Liver (tissue), 8 donors: ENCODE measurements at regions not wholly inside any gene's neighbourhood (a gene's known extent, or its start where the extent isn't known, plus 50 kb on each side); places are given as distances from the start of the nearest gene placed in this dataset.

Experiments
- DNase-seq: peaks from one replicate; pipeline ENCODE4 v3.0.0-alpha.2; 2017; ENCODE audit warnings: low spot score
- H3K27ac ChIP-seq, 2 donors: one replicate each; pipeline ENCODE4 v1.7.0; 2013; ENCODE audit warnings: inconsistent platforms in 2 of 2, low read length in 2 of 2, control low read depth in 1 of 2, low read depth in 1 of 2, mild to moderate bottlenecking in 1 of 2
- H3K27me3 ChIP-seq, 4 donors: one replicate each; pipeline versions ENCODE4 v1.6.1 to v1.7.0; 2013; ENCODE audit warnings: low read length in 3 of 4, inconsistent platforms in 1 of 4, mild to moderate bottlenecking in 1 of 4, moderate library complexity in 1 of 4; ENCODE audit not compliant: control insufficient read depth in 4 of 4, insufficient read depth in 4 of 4
- H3K36me3 ChIP-seq, 4 donors: one replicate each; pipeline versions ENCODE4 v1.6.1 to v1.7.0; 2013; ENCODE audit warnings: low read length in 3 of 4, mild to moderate bottlenecking in 3 of 4, low read depth in 1 of 4, moderate library complexity in 1 of 4; ENCODE audit not compliant: control insufficient read depth in 4 of 4, insufficient read depth in 3 of 4
- H3K4me1 ChIP-seq, 4 donors: one replicate each; pipeline versions ENCODE4 v1.6.1 to v1.7.0; 2013; ENCODE audit warnings: low read length in 3 of 4, mild to moderate bottlenecking in 3 of 4, moderate library complexity in 1 of 4; ENCODE audit not compliant: control insufficient read depth in 4 of 4, insufficient read depth in 4 of 4
- H3K4me3 ChIP-seq, 3 donors: one replicate each; pipeline versions ENCODE4 v1.6.1 to v1.7.0; 2013; ENCODE audit warnings: low read length in 3 of 3, control low read depth in 1 of 3, low read depth in 1 of 3, mild to moderate bottlenecking in 1 of 3
- H3K9ac ChIP-seq, 2 donors: one replicate each; pipeline ENCODE4 v1.7.0; 2013; ENCODE audit warnings: low read length in 2 of 2, mild to moderate bottlenecking in 2 of 2, moderate library complexity in 2 of 2, control low read depth in 1 of 2, low read depth in 1 of 2
- H3K9me3 ChIP-seq, 4 donors: one replicate each; pipeline versions ENCODE4 v1.6.1 to v1.7.0; 2013; ENCODE audit warnings: low read length in 3 of 4; ENCODE audit not compliant: control insufficient read depth in 4 of 4
- ATF3 ChIP-seq: IDR thresholded peaks from 2 replicates; pipeline ENCODE4 v1.6.1; 2016; ENCODE audit warnings: antibody characterized with exemption
- CTCF ChIP-seq: fragments of 150-350 bp; IDR thresholded peaks from 2 replicates; pipeline ENCODE4 v1.5.1; 2017; ENCODE audit warnings: improper control_type of control experiment, low read depth, low read length; ENCODE audit not compliant: missing input control
- EGR1 ChIP-seq, 2 donors: IDR thresholded peaks; 2 replicates each; pipeline ENCODE4 v1.6.1; 2016 to 2018; ENCODE audit warnings: antibody characterized with exemption in 2 of 2, low read depth in 2 of 2
- FOXA1 ChIP-seq: IDR thresholded peaks from 2 replicates; pipeline ENCODE4 v1.6.1; 2016; ENCODE audit warnings: antibody characterized with exemption
- FOXA2 ChIP-seq: IDR thresholded peaks from 2 replicates; pipeline ENCODE4 v1.6.1; 2016; ENCODE audit warnings: antibody characterized with exemption
- GABPA ChIP-seq, 2 donors: IDR thresholded peaks in 1 of 2; conservative IDR thresholded peaks in 1 of 2; 2 replicates each; pipeline ENCODE4 v1.6.1; 2016; ENCODE audit warnings: antibody characterized with exemption in 2 of 2, mild to moderate bottlenecking in 1 of 2, moderate library complexity in 1 of 2
- HNF4A ChIP-seq, 2 donors: conservative IDR thresholded peaks; 2 replicates each; pipeline ENCODE4 v1.6.1; 2016; ENCODE audit warnings: antibody characterized with exemption in 2 of 2, mild to moderate bottlenecking in 2 of 2
- HNF4G ChIP-seq: IDR thresholded peaks from 2 replicates; pipeline ENCODE4 v1.6.1; 2016; ENCODE audit warnings: antibody characterized with exemption
- JUND ChIP-seq, 2 donors: IDR thresholded peaks; 2 replicates each; pipeline ENCODE4 v1.6.1; 2016; ENCODE audit warnings: antibody characterized with exemption in 2 of 2
- MAX ChIP-seq: IDR thresholded peaks from 2 replicates; pipeline ENCODE4 v1.6.1; 2016; ENCODE audit warnings: antibody characterized with exemption
- NR2F2 ChIP-seq: IDR thresholded peaks from 2 replicates; pipeline ENCODE4 v1.6.1; 2016; ENCODE audit warnings: antibody characterized with exemption
- RAD21 ChIP-seq, 2 donors: IDR thresholded peaks; 2 replicates each; pipeline ENCODE4 v1.6.1; 2016; ENCODE audit warnings: antibody characterized with exemption in 2 of 2, mild to moderate bottlenecking in 2 of 2
- REST ChIP-seq: IDR thresholded peaks from 2 replicates; pipeline ENCODE4 v1.6.1; 2016; ENCODE audit warnings: antibody characterized with exemption, mild to moderate bottlenecking
- RXRA ChIP-seq, 2 donors: IDR thresholded peaks; 2 replicates each; pipeline ENCODE4 v1.6.1; 2017 to 2018; ENCODE audit warnings: antibody characterized with exemption in 2 of 2, mild to moderate bottlenecking in 1 of 2
- SP1 ChIP-seq: IDR thresholded peaks from 2 replicates; pipeline ENCODE4 v1.6.1; 2018; ENCODE audit warnings: antibody characterized with exemption, mild to moderate bottlenecking
- TAF1 ChIP-seq: conservative IDR thresholded peaks from 2 replicates; pipeline ENCODE4 v1.6.1; 2016; ENCODE audit warnings: antibody characterized with exemption, mild to moderate bottlenecking
- YY1 ChIP-seq: IDR thresholded peaks from 2 replicates; pipeline ENCODE4 v1.6.1; 2016; ENCODE audit warnings: antibody characterized with exemption, mild to moderate bottlenecking
- ZBTB33 ChIP-seq: IDR thresholded peaks from 2 replicates; pipeline ENCODE4 v1.6.1; 2016; ENCODE audit warnings: antibody characterized with exemption
- WGBS: extraction: QIAGEN DNeasy Blood & Tissue Kit; methylation state at CpG from one replicate; pipeline ENCODE4 v1.1.7; 2013; 5-methylcytosine and 5-hydroxymethylcytosine counted together
- donor health status: healthy.
- donor health status: healthy.
- donor health status: healthy.
- donor health status: healthy.
- donor health status: healthy.

- DNase-seq: no peak
- WGBS: 75% methylated on average over 9 of the region's 9 CpGs
- no peak for TF ChIP-seq SP1
- TF ChIP-seq FOXA2: no peak
- no peak for TF ChIP-seq TAF1
- TF ChIP-seq NR2F2: no peak
- no peak for TF ChIP-seq FOXA1
- TF ChIP-seq ATF3: no peak
Measured at GRCh38 chr18:5720132-5720531, 175.2 kb downstream of the TMEM200C start.

GRCh38 chr18:5717256-5717655, 173.5 kb upstream of the EPB41L3 start:
- no peak overlapping the region for H3K27ac ChIP-seq
- H3K9ac ChIP-seq: no peak overlapping the region
- H3K4me1 ChIP-seq: no peaks in the 10 kb centered on the region
- H3K4me3 ChIP-seq: no peak overlapping the region
- no peak for DNase-seq
- no peaks in the 10 kb centered on the region for H3K9me3 ChIP-seq
- no peaks in the 10 kb centered on the region for H3K36me3 ChIP-seq
- peaks cover 0 to 3% (median 0%) of the 10 kb centered on the region in 4 donors for H3K27me3 ChIP-seq
- TF ChIP-seq RAD21 (IDR thresholded peaks at IDR 0.05) (no peak), NR2F2 (no peak)

More at GRCh38 chr18:5720132-5720531, 175.2 kb downstream of the TMEM200C start:
- H3K27ac ChIP-seq: no peak overlapping the region
- peaks cover 0 to 11% (median 0%) of the 10 kb centered on the region in 4 donors for H3K27me3 ChIP-seq
- H3K4me1 ChIP-seq: no peaks in the 10 kb centered on the region
- H3K9ac ChIP-seq: no peak overlapping the region
- H3K4me3 ChIP-seq: no peak overlapping the region
- no peaks in the 10 kb centered on the region for H3K36me3 ChIP-seq
- no peaks in the 10 kb centered on the region for H3K9me3 ChIP-seq

- WGBS: 81% methylated on average over 2 of the region's 2 CpGs
Measured at GRCh38 chr18:5710676-5711075, 166.9 kb upstream of the EPB41L3 start.

More at GRCh38 chr18:5710676-5711075, 166.9 kb upstream of the EPB41L3 start:
- Histone ChIP-seq H3K9me3 (no peaks in the 10 kb centered on the region), H3K27ac (no peak overlapping the region), H3K4me1 (no peaks in the 10 kb centered on the region), H3K9ac (no peak overlapping the region), H3K27me3 (peaks cover 0 to 2% (median 0%) of the 10 kb centered on the region in 4 donors), H3K4me3 (no peak overlapping the region), H3K36me3 (no peaks in the 10 kb centered on the region)
- DNase-seq: no peak
- TF ChIP-seq ATF3 (no peak), REST (no peak), FOXA2 (no peak), TAF1 (no peak), RAD21 (IDR thresholded peaks at IDR 0.05) (no peak), SP1 (no peak), EGR1 (IDR thresholded peaks at IDR 0.05; ENCODE audit: low read depth in 2 of 2) (no peak), NR2F2 (no peak), RXRA (IDR thresholded peaks at IDR 0.05) (no peak), ZBTB33 (no peak), JUND (IDR thresholded peaks at IDR 0.05) (no peak), HNF4A (conservative IDR thresholded peaks at IDR 0.05) (no peak), GABPA (IDR thresholded peaks at IDR 0.05 in 1 of 2, conservative IDR thresholded peaks at IDR 0.05 in 1 of 2) (no peak), YY1 (no peak), HNF4G (no peak), CTCF (no peak), FOXA1 (no peak), MAX (no peak)
